ENCODE measurements at regions not wholly inside any gene's neighbourhood (a gene's known extent, or its start where the extent isn't known, plus 50 kb on each side); places are given as distances from the start of the nearest gene placed in this dataset.

DNA sequence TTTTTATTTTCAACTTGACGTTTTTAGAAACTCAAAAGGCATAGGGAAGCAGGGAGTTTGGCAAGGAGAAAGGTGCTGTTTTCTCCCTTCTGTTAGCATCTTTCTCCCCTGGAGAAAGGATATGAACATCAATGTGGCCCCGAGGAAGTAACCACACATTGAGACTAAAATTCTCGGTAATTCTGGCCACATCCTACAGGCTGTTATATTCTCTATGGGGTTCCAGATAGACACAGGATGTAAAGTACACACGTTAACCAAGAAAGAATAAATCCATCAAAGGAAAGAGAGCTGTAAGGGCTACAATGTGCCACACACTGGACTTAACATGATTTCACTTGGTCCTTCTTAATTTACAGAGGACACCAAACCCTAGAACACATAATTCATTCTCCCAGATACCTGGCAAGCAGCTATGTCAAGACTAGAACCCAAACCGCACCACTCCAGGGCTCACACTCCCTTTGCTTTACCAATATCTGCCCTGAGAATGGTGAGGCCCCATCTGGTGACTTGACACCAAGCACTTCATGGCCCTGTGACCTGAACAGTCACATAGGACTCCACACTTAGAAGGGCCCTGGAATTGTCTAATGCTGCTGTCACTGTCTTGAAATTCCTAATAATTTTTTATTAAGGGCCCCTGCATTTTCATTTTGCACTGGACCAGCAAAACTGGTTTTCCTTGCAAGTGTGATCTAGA, 73.9 kb downstream of the PRLHR start:
- H3T11ph ChIP-seq (ENCODE audit: low read length) = no peak overlapping the region
- H4K8ac ChIP-seq (replicated peaks; ENCODE audit: insufficient read length, low read depth, low read length) = no peak overlapping the region
- no peaks in the 10 kb centered on the region; the same call in none of the 2 replicates for H3K27me3 Mint-ChIP-seq (ENCODE audit: low read depth)
- H3K9me3 Mint-ChIP-seq = peaks cover 7 to 12% of the 10 kb centered on the region in 2 experiments
- H3K27me3 ChIP-seq (ENCODE audit: insufficient read depth, low read length) = no peaks in the 10 kb centered on the region
- H3K4me2 ChIP-seq (ENCODE audit: insufficient read depth, insufficient read length, low read length) = no peak overlapping the region
- no peak for DNase-seq
- H3K4me1 Mint-ChIP-seq = peaks cover 9 to 15% of the 10 kb centered on the region in 2 experiments
- no peak overlapping the region for H3K9ac ChIP-seq (ENCODE audit: extremely low read depth, insufficient read length, low read length)
- WGBS (ENCODE audit: extremely low coverage, insufficient read length, low lambda C conversion rate) = no CpG with 5 or more reads among the region's 5 CpGs
- no peaks in the 10 kb centered on the region for H4K20me1 ChIP-seq (ENCODE audit: control insufficient read depth, insufficient read depth, insufficient read length)
- H3K4ac ChIP-seq (ENCODE audit: low read depth, low read length) = no peak overlapping the region
- no peak overlapping the region for H4K5ac ChIP-seq (ENCODE audit: insufficient read length, low read depth, low read length)
- H3K23me2 ChIP-seq (ENCODE audit: insufficient read length, low read depth, low read length, poor library complexity, severe bottlenecking) = no peaks in the 10 kb centered on the region
- H3K18ac ChIP-seq (ENCODE audit: insufficient read length, low read depth, low read length) = no peak overlapping the region
- H3K79me2 ChIP-seq (ENCODE audit: insufficient read depth, low read length) = no peaks in the 10 kb centered on the region
- no peaks in the 10 kb centered on the region for H3K79me1 ChIP-seq (ENCODE audit: insufficient read depth, low read depth, low read length, poor library complexity, severe bottlenecking)
- peaks cover 0 to 2% (median 0%) of the 10 kb centered on the region in 3 experiments; a peak in 1 of 7 replicates for H3K36me3 Mint-ChIP-seq (ENCODE audit: insufficient read depth in 1 of 3, low read depth in 3 of 3)
- no peak overlapping the region for H2BK12ac ChIP-seq (ENCODE audit: insufficient read length, low read depth, low read length)
- H3K23ac ChIP-seq (ENCODE audit: insufficient read length, low read depth, low read length) = no peak overlapping the region
- no peak overlapping the region for H2BK5ac ChIP-seq (ENCODE audit: insufficient read length, low read length)
- no peak overlapping the region for H3K27ac ChIP-seq (ENCODE audit: insufficient read length, low read depth, low read length)
- no peaks in the 10 kb centered on the region for H3K9me3 ChIP-seq (ENCODE audit: control insufficient read depth, low read depth, low read length)
- no peak overlapping the region for H3K4me3 Mint-ChIP-seq
- H3K27ac Mint-ChIP-seq = 0 out of 7 replicates have a peak overlapping the region, but pooled peaks of 1 of the 3 experiments have one; percentile 67
- no peak overlapping the region for H2BK120ac ChIP-seq (ENCODE audit: low read depth, low read length, poor library complexity, severe bottlenecking)
- H2AK5ac ChIP-seq (ENCODE audit: insufficient read length, low read length) = no peak overlapping the region
- peaks cover 8% of the 10 kb centered on the region; the same call in 1 of the 2 replicates for H3K4me1 ChIP-seq (ENCODE audit: insufficient read depth, low read length)
- no peak overlapping the region for H3K56ac ChIP-seq (ENCODE audit: insufficient read length, low read depth, low read length)
- H2BK20ac ChIP-seq (ENCODE audit: low read depth, low read length, poor library complexity, severe bottlenecking) = no peak overlapping the region
- TF ChIP-seq, protein P1, sequence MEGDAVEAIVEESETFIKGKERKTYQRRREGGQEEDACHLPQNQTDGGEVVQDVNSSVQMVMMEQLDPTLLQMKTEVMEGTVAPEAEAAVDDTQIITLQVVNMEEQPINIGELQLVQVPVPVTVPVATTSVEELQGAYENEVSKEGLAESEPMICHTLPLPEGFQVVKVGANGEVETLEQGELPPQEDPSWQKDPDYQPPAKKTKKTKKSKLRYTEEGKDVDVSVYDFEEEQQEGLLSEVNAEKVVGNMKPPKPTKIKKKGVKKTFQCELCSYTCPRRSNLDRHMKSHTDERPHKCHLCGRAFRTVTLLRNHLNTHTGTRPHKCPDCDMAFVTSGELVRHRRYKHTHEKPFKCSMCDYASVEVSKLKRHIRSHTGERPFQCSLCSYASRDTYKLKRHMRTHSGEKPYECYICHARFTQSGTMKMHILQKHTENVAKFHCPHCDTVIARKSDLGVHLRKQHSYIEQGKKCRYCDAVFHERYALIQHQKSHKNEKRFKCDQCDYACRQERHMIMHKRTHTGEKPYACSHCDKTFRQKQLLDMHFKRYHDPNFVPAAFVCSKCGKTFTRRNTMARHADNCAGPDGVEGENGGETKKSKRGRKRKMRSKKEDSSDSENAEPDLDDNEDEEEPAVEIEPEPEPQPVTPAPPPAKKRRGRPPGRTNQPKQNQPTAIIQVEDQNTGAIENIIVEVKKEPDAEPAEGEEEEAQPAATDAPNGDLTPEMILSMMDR (conservative IDR thresholded peaks at IDR 0.05) = no peak
- H2AFZ ChIP-seq (ENCODE audit: low read length) = no peak overlapping the region
- no peak overlapping the region for H4K91ac ChIP-seq (ENCODE audit: insufficient read length, low read depth, low read length)
- no peak overlapping the region for H2BK15ac ChIP-seq (ENCODE audit: low read depth, low read length)
- no peak overlapping the region for H3K14ac ChIP-seq (ENCODE audit: insufficient read depth, low read length)
